T follicular helper cell (primary cell): ENCODE measurements at regions not wholly inside any gene's neighbourhood (a gene's known extent, or its start where the extent isn't known, plus 50 kb on each side); places are given as distances from the start of the nearest gene placed in this dataset.
"Not testable (repeated sequence)": the region's sequence is repeated elsewhere in the genome, so short reads cannot be mapped to it uniquely, and the experiment has no call there.

ENCODE experiments used
- DNase-seq: peaks from one replicate; pipeline ENCODE4 v3.0.0-alpha.2; 2020; ENCODE audit warnings: low read depth

DNA sequence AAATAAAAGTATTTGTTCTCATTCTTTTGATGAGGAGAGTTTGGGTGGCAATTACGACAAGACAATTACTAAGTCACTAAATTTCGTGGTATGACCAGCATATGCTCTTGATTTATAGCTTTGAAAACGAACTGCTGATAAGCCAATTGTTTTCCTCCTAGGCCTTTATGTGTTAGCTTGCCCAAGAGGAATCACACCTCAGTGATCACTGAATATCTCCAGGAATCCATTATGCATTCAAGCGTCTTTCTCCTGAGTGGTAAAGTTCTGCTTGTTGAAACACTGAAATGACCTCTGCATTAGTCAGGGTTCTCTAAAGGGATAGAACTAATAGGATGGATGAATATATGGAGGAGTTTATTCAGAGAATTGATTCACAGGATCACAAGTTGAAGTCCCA is 677.7 kb upstream of the MEF2C start:
- DNase-seq: no peak

- DNase-seq: no peak
Observed at GRCh38 chr5:89556215-89556913, 673.4 kb upstream of the MEF2C start.

- no peak for DNase-seq
Observed at GRCh38 chr5:89546657-89547056, 663.7 kb upstream of the MEF2C start.

DNA sequence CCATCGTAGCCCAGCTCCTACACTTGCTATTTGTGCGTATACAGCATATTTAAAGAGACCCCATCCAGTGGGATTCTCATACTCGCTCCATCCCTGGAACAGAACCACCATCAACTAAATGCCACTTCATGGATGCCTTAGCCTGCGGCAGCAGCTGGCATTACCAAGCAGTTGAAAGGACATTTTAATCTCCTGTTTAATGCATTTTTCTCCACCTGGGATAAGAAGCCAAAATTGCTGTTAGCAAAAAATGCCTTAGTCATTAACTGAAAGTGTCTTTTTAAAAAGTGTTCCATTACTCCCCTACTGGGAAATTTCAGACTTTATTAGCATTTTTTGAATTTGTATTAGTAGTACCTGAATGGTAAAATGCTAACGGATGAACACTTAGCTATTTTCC is 662.6 kb upstream of the MEF2C start:
- no peak for DNase-seq

DNA sequence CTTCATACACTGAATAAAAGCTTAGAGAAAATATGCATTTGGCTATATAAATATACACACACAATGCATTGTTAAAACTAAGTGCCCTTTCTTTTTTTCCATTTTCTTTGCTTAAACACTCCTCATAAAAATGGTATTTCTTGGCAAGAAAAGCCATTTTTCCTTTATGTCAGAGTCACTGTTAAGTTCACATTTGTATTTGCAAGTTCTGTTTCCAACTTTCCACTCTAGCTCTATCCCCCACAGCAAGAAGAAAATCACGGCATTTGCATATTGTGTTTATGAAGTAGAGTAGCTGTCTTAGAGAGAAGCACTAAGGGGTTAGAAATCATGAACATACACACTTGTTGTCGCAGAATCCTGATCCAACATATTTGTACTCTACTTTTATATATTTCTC is 662.1 kb upstream of the MEF2C start:
- DNase-seq: no peak

DNA sequence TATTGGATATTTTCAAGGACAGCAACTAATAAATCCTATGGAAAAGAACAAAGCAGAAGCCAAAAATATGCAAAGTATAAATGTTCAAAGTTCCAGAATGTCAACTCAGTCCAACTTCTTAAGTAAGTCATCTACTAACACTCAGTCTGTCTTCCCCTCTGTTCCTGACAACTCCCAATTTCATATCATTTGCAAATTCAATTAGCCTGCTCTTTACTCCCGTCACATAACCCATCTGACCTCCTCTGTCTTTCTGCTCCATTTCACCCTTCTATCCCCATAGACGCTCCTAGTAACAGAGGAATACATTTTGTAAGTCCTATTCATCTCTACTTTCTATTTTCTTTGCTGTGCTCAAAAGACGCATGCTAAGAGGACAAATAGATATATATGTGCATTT is 659.8 kb upstream of the MEF2C start:
- no peak for DNase-seq

DNA sequence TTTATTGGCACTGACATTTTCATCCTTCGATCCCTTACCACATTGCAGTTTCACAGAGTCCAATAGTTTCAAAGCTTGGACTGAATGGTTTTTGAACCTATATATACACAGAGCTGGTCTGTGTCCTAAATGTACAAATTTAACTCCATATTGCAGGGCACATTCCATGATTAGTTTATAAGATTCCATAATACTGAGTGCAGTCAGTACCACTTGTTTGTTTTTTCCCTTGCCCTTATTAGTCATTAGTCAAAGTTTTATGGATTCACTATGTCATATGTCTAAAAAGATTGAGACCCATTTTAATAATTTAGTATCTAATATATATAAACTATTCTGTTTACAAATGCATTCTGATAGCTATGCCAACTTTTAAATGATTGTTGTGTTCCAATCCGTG is 654.8 kb upstream of the MEF2C start:
- no peak for DNase-seq

GRCh38 chr5:89536020-89536419 is 653.0 kb upstream of the MEF2C start:
- no peak for DNase-seq

GRCh38 chr5:89535411-89535810 is 652.4 kb upstream of the MEF2C start:
- DNase-seq: no peak

- DNase-seq: no peak
Observed at GRCh38 chr5:89534331-89534730, 651.3 kb upstream of the MEF2C start.

GRCh38 chr5:89524785-89525184 is 641.8 kb upstream of the MEF2C start:
- no peak for DNase-seq

- not testable (repeated sequence) for DNase-seq
Observed at GRCh38 chr5:89523867-89524266, 640.9 kb upstream of the MEF2C start.

DNA sequence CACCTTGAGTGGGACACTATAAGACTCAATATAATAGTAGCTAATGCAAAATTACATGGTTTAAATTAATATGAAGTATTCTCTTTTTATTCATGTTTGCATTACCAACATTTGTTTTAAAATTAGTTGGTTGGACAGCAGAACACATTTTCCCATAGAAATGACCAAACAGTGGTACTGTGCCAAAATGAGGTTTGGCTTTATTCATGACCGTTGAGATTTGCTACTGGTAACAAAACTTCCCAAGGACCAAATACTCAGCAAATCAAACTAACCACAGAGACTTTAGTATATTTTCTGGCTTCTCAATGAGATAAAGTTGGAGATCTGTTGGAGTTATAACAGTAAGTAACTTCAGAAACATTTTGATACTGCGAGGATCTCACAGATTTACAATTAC is 637.8 kb upstream of the MEF2C start:
- DNase-seq: no peak

GRCh38 chr5:89513299-89514044 is 630.5 kb upstream of the MEF2C start:
- DNase-seq: no peak

- DNase-seq: no peak
Observed at GRCh38 chr5:89504051-89504450, 621.1 kb upstream of the MEF2C start.

DNA sequence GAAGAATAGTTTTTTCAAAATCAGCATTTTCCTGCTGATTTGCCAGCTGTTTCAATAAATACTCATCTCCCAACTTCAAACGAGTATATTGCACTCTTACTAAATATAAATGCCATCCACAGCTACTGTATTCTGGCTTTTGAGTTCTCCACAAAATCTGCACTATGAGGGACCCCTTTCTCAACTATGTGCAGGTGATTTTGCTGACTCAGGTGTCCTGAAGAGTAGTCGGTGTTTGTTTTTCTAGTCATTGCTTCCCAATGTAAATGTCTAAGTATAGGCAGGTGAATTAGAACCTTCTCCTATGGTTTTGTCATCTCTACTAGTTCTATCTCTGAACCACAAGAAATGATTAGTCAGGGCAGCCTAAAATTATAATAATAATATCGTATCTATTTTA is 616.8 kb upstream of the MEF2C start:
- DNase-seq: no peak

DNA sequence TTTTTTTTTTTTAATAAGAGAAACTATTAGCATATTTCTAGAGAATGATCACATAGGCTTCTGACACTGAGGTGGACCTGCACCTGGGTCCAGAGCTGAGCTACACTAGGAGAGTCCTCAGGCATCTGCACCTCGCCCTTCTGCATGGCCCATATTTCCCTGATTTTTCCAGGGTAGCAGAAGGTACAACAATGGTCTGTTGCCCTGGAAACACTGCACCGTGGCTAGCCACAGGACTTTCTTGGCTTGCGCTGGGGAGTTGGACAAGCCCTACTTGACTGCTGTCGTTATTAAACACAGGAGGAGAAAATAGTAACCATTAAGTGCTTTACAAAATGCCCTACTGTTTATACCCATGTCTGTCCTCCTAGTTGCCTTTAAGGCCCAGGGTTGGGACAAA is 615.7 kb upstream of the MEF2C start:
- DNase-seq: no peak

- no peak for DNase-seq
Observed at GRCh38 chr5:89493414-89493813, 610.4 kb upstream of the MEF2C start.

- DNase-seq: no peak
Observed at GRCh38 chr5:89484962-89485361, 602.0 kb upstream of the MEF2C start.

- no peak for DNase-seq
Observed at GRCh38 chr5:89480406-89481007, 597.5 kb upstream of the MEF2C start.

- no peak for DNase-seq
Observed at GRCh38 chr5:89478851-89479250, 595.9 kb upstream of the MEF2C start.

DNA sequence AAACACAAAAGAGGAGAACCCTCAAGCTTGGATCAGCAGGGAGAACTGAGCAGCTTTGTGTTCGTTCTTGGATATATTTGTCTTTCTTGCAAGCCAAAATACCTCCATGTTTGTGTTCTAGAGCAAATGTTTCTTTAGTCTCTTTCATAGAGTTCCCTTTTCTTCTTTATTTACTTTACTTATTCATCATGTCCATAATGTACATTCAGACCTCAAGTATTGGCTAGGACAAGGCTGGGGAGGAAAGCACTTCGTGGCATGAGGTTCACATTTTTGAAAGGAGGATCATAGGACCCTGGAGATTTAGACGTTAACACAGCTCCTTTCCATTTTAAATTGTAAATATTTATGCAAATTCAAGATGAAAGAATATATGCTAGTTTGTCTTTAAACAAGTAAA is 590.2 kb upstream of the MEF2C start:
- DNase-seq: no peak

GRCh38 chr5:89471541-89471940 is 588.6 kb upstream of the MEF2C start:
- no peak for DNase-seq
